HUES6 (cell line): ENCODE measurements at regions not wholly inside any gene's neighbourhood (a gene's known extent, or its start where the extent isn't known, plus 50 kb on each side); places are given as distances from the start of the nearest gene placed in this dataset.

ENCODE experiments used
- H3K27ac ChIP-seq: 2 replicates; pipeline ENCODE4 v1.7.0; 2013; ENCODE audit warnings: low read depth, mild to moderate bottlenecking, low read length, inconsistent platforms
- H3K27me3 ChIP-seq: 2 replicates; pipeline ENCODE4 v1.6.1; 2013; ENCODE audit warnings: low read length; ENCODE audit not compliant: control insufficient read depth, insufficient read depth
- H3K36me3 ChIP-seq: 2 replicates; pipeline ENCODE4 v1.6.1; 2013; ENCODE audit warnings: low read length; ENCODE audit not compliant: control insufficient read depth, insufficient read depth
- H3K4me1 ChIP-seq: 2 replicates; pipeline ENCODE4 v1.6.1; 2013; ENCODE audit warnings: low read length; ENCODE audit not compliant: control insufficient read depth, insufficient read depth
- H3K4me3 ChIP-seq: 2 replicates; pipeline ENCODE4 v1.5.1; 2013; ENCODE audit warnings: low read depth, low read length
- H3K9ac ChIP-seq: one replicate; pipeline ENCODE4 v1.6.1; 2013; ENCODE audit warnings: mild to moderate bottlenecking, low read length
- H3K9me3 ChIP-seq: 2 replicates; pipeline ENCODE4 v1.6.1; 2013; ENCODE audit warnings: low read depth, low read length; ENCODE audit not compliant: control insufficient read depth, insufficient read depth

DNA sequence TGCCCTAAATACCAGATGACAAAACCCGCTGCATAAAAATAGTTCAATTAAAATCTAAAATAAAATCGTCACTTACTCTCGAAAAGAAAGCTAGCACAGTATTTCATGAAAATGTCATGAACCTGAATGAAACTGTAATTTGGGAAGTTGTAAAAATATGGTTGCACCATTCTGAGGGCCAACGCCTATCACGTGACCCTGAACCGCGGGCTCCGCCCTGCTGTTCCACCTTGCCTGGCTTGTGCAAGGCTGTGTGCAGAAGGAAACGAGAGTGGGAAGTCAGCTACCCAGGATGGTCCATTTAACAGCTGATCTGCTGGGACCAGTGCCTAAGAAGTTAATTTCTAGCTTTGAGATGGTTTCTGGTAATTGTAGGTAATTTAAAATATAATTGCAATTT is 91.7 kb upstream of the BMP4 start:
- H3K27me3 ChIP-seq, result no peaks in the 10 kb centered on the region
- no peak overlapping the region for H3K4me3 ChIP-seq
- H3K36me3 ChIP-seq, result no peaks in the 10 kb centered on the region
- H3K4me1 ChIP-seq, result 0 out of 2 replicates have a peak, but pooled peaks cover 3% of the 10 kb centered on the region
- H3K9me3 ChIP-seq, result no peaks in the 10 kb centered on the region
- H3K9ac ChIP-seq, result no peak overlapping the region
- no peak overlapping the region for H3K27ac ChIP-seq

DNA sequence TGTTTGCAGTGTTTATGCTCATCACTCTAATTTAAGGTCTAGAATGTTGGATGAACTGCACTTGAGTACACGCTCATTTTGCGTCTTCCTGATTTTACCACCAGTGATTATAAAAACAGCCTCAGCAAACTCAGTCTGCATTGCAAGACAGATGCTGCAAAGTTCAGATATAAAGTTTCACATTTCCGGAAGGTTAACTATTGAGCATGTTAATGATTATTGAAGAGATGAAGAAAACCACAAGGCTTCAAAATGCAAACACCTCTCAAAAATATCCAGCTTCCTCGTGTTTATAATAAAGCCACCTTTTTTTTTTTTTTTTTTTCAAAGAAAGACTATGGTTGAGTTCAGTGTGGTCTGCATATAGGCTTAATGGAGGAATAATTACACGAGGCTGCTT is 92.1 kb upstream of the BMP4 start:
- Histone ChIP-seq H3K9ac (no peak overlapping the region), H3K4me3 (no peak overlapping the region), H3K9me3 (no peaks in the 10 kb centered on the region), H3K36me3 (no peaks in the 10 kb centered on the region), H3K27me3 (no peaks in the 10 kb centered on the region), H3K27ac (no peak overlapping the region), H3K4me1 (0 out of 2 replicates have a peak, but pooled peaks cover 3% of the 10 kb centered on the region)

DNA sequence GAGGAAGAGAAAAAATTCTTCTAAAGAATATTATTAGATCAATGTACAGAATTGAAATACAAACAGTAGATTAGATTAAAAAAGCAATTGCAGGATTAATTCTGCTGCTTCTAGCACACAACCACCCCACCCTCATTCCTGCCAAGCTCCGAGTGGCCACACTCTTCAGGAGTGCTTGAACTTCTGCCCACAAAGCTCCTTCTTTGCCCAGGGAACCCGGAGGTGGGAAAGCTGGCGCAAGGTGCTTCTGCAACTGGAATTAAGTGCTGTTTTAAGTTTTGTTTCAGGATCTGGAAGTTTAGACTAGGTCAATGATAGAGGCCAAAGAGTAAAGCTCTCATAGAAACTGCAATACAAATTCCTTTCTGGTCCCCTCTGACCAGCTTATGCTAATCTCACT is 94.1 kb upstream of the BMP4 start:
- no peaks in the 10 kb centered on the region for H3K27me3 ChIP-seq
- no peak overlapping the region for H3K9ac ChIP-seq
- H3K4me1 ChIP-seq, result no peaks in the 10 kb centered on the region
- H3K9me3 ChIP-seq, result no peaks in the 10 kb centered on the region
- no peak overlapping the region for H3K27ac ChIP-seq
- H3K36me3 ChIP-seq, result no peaks in the 10 kb centered on the region
- H3K4me3 ChIP-seq, result no peak overlapping the region

DNA sequence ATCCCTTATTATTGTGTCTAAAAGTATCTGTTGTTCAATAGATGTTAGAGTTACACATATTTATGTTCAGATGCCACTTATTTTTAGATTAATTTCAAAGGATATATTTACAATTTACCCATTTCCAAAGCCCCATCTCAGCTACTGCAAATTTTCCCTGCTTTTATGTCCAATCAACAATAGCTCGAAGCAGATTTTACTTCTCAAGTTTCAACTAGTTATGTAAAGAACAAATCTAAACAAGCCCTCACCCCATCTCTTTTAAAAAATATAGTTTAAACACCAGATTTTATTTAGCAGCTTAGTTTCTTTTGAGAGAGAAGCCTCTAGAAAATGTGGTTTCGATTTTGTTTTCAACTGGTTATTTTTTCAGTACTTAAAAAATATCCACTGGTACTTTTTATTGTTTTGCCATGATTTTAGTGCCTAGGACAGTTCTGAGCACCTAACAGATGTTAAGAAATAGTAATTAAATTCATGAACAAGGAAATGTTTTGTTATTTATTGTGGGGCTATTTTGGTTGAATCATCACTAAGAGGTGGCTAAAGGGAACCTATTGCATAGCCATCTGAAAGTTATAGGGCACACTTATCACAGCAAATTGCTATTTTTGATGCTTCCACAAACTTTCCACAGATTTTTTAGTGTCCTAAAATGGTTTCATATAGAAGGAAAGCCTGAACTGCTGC is 96.2 kb upstream of the BMP4 start:
- no peaks in the 10 kb centered on the region for H3K4me1 ChIP-seq
- no peaks in the 10 kb centered on the region for H3K36me3 ChIP-seq
- H3K27ac ChIP-seq, result no peak overlapping the region

DNA sequence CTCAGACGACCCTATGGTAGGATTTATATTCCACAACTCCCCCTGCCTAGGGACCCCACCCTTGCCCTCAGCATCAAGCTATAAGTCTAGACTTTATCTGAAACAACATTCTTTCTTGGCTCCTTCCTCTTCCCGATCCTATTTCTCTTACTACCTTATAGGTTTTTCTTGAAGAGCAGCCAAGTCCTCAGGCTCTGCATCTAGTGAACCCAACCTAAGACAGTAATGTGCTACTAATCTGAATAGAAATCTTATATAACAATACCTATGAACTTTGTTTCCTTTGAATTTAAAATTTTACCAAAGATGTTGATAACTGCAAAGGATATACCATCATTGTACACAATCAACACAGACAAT is 96.7 kb upstream of the BMP4 start:
- Histone ChIP-seq H3K27ac (no peak overlapping the region), H3K4me3 (no peak overlapping the region), H3K36me3 (no peaks in the 10 kb centered on the region), H3K9me3 (no peaks in the 10 kb centered on the region), H3K9ac (no peak overlapping the region), H3K27me3 (no peaks in the 10 kb centered on the region), H3K4me1 (no peaks in the 10 kb centered on the region)

More for the DNA sequence above, 96.2 kb upstream of the BMP4 start:
- H3K27me3 ChIP-seq, result no peaks in the 10 kb centered on the region
- no peak overlapping the region for H3K4me3 ChIP-seq
- no peaks in the 10 kb centered on the region for H3K9me3 ChIP-seq
- no peak overlapping the region for H3K9ac ChIP-seq

DNA sequence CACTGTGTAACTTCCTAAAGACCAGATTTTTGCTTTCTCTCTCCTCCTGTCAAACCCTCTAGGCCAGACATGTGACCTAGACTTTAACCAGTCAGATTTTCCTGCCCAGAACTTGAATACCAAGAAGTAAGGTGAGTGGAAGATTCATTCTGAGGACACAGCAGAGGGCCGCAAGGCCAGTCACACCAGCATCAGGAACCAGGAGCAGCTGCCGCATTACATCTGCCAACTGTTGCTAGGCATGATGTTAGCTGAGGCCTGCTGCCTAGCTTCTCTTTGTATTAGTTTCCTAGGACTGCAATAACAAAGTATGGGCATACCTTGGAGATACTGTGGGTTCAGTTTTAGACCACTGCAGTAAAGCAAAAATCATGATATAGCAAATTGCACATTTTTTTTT is 101.9 kb upstream of the BMP4 start:
- Histone ChIP-seq H3K4me1 (no peaks in the 10 kb centered on the region), H3K9me3 (no peaks in the 10 kb centered on the region), H3K27ac (no peak overlapping the region), H3K27me3 (no peaks in the 10 kb centered on the region), H3K9ac (no peak overlapping the region), H3K36me3 (no peaks in the 10 kb centered on the region), H3K4me3 (no peak overlapping the region)

DNA sequence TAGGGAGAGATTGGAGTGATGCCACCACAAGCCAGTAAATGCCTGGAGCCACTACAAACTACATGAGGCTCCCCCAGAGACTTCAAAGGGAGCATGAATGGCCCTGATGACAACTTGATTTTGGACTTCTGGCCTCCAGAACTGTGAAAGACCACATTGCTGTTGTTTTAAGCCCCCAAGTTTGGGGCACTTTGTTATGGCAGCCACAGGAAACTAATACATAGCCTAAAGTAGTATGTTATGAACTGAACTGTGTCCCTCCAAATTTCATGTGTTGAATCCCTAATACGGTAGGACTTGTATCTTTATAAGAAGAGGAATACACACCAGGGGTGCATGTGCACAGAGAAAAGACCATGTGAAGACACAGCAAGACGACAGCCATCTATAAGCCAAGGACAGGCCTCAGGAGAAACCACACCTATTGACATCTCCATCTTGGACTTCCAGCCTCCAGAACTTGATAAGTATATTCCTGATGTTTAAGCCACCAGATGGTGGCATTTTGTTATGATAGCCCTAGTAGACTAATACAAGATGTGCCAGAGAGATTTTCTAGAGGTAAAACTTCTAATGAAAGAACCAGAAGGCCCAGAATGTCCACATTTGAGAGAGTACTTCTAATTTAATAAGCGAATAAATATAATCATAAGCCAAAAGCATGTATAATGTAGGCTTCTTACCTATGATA is 127.1 kb upstream of the BMP4 start:
- Histone ChIP-seq H3K36me3 (no peaks in the 10 kb centered on the region), H3K9ac (no peak overlapping the region), H3K9me3 (no peaks in the 10 kb centered on the region), H3K27me3 (no peaks in the 10 kb centered on the region), H3K4me3 (no peak overlapping the region), H3K27ac (no peak overlapping the region), H3K4me1 (peaks cover 22% of the 10 kb centered on the region)

DNA sequence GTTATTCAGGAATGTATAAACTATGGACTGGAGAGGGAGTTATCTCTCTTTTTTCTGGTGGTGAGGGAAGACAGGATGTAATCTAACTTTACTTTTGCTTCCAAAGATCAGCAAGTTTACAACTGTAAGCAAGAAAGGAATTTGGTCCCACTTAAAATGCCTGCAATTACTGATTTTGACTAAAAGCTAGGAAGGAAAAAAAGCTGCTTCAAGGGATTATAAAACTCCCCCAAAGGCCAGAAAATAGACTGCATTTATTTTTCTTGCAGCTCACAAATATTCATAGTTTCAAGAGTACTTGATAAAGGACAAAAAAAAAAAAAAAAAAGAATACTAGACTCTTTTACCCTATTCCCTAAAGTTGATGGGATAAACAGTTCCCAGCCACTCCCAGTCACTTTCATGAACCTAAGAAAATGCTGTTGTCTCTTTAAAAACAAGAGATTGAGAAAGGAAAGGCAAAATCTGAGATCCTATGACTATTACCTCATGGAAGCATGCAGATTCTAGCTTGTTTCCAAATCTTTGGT is 128.7 kb upstream of the BMP4 start:
- no peaks in the 10 kb centered on the region for H3K27me3 ChIP-seq

DNA sequence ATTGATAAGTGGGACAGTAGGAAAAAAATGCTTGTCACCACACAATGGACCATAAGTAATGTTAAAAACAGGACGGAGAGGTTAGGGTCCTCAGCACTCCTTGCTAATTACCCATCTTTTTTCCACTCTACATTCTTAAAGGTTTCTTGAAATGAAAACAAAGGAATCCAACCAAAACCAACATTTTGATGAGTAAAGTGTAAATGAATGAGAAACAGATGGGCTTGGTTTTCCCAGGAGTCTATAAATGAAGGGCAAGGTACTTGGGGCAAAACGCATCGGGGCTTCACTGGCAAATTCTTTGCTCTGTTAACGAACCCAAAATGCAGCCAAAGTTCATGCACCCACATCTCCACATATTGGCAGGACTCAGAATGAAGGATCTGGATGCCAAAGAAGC is 129.2 kb upstream of the BMP4 start:
- Histone ChIP-seq H3K9ac (no peak overlapping the region), H3K4me1 (peaks cover 22% of the 10 kb centered on the region)

More for the DNA sequence above, 128.7 kb upstream of the BMP4 start:
- H3K27ac ChIP-seq, result no peak overlapping the region
- H3K9me3 ChIP-seq, result no peaks in the 10 kb centered on the region
- peaks cover 22% of the 10 kb centered on the region for H3K4me1 ChIP-seq
- H3K36me3 ChIP-seq, result no peaks in the 10 kb centered on the region
- no peak overlapping the region for H3K9ac ChIP-seq
- H3K4me3 ChIP-seq, result no peak overlapping the region

DNA sequence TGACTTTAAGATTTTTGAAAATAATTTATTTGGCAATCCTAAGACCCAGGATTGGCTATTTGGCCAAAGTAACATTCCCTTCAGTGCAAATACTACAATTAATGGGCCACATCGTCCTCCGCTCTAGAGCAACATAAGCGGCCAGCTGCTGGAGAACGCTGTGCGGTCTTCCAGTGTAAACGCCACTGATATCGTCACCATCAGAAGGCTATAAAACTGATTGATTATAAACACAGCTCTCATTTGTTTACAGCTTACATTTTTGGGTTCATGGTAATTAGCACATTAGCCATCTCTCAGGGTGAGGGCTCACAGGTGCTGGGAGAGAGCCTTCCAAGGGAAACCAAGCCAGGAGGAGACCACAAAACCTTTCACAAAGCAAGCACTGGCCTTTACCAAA is 130.1 kb upstream of the BMP4 start:
- no peak overlapping the region for H3K9ac ChIP-seq
- H3K9me3 ChIP-seq, result no peaks in the 10 kb centered on the region
- H3K36me3 ChIP-seq, result no peaks in the 10 kb centered on the region
- H3K4me3 ChIP-seq, result no peak overlapping the region
- no peaks in the 10 kb centered on the region for H3K27me3 ChIP-seq
- no peak overlapping the region for H3K27ac ChIP-seq
- peaks cover 22% of the 10 kb centered on the region for H3K4me1 ChIP-seq

More for the DNA sequence above, 129.2 kb upstream of the BMP4 start:
- Histone ChIP-seq H3K4me3 (no peak overlapping the region), H3K36me3 (no peaks in the 10 kb centered on the region), H3K27me3 (no peaks in the 10 kb centered on the region), H3K9me3 (no peaks in the 10 kb centered on the region), H3K27ac (no peak overlapping the region)

DNA sequence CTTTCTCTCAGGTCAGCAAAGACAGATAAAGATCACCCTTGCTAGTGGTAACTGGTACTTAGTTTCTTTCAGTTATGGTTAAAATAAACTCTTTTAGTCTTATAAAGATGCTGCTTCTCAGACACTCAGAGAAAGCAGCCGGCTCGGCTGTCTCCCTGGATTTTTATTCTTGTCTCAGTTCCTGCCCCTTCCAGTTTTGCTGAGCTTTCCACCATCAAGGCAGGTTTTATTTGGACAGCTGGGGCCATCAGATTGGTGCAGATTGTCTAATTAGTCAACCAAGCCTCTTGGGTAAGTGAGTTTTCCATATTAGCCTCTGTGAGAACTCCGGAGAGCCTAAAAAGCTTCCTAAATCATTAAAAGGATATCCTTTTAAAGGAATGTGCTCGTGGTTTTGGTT is 130.8 kb upstream of the BMP4 start:
- H3K4me3 ChIP-seq, result no peak overlapping the region
- H3K36me3 ChIP-seq, result no peaks in the 10 kb centered on the region
- H3K27ac ChIP-seq, result no peak overlapping the region
- no peaks in the 10 kb centered on the region for H3K27me3 ChIP-seq
- no peak overlapping the region for H3K9ac ChIP-seq
- peaks cover 22% of the 10 kb centered on the region for H3K4me1 ChIP-seq
- H3K9me3 ChIP-seq, result no peaks in the 10 kb centered on the region
